Occipital lobe (tissue), 1 donor: ENCODE measurements at regions not wholly inside any gene's neighbourhood (a gene's known extent, or its start where the extent isn't known, plus 50 kb on each side); places are given as distances from the start of the nearest gene placed in this dataset.
"Not testable (repeated sequence)": the region's sequence is repeated elsewhere in the genome, so short reads cannot be mapped to it uniquely, and the experiment has no call there.

Experiments
- DNase-seq: peaks from one replicate; lab custom pipeline; 2025; lab: John Stamatoyannopoulos, UW

DNA sequence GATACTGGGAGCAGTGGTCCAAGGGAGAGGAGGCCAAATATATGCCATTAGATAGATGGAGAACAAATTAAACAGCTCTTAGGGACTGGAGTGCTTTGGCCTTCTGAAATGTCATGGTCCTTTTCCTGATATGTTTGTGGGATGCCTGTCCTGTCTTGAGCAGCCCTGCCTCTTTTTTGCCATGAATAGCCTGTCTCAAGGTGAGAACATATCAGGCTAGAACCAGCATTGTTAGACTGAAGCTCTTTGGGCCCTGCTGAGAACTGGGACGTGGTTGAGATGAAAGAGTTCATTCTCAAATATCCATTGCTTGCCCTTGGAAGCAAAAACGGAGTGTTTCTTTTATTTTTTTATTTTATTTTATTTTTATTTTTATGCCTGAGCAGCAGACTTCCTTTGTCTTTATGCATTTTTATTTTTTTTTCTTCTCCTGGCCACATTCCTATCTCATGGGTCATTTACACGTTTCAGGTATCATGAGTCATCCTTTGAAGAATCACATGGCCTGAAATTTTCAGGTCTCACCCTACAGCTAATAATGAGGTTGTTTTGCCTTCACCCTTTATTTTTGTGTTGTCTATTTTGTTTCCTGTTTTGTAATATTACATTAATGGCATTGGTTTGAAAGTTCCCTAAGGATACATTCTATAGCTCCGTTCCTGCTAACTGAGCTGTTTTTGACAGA, 371.4 kb downstream of the PSAT1 start:
- no peak for DNase-seq

DNA sequence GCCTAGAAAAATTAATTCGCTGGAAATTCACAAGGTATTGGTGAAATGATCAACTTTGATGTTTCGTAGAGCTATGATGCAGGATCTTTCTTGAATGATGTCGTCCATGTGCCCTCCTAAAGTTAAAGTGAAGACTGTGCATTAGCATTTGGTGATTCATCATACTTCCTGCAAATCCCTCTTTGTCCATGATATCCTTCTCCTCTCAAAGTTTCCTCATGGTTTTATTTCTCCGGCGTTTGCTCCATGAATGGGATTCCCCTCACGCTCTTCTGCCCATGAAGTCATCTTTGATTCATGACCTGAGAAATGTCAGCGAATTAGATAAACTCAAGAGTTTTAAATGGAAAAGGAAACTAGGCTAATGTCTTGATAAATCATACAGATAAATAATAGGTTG, 372.7 kb downstream of the PSAT1 start:
- no peak for DNase-seq

DNA sequence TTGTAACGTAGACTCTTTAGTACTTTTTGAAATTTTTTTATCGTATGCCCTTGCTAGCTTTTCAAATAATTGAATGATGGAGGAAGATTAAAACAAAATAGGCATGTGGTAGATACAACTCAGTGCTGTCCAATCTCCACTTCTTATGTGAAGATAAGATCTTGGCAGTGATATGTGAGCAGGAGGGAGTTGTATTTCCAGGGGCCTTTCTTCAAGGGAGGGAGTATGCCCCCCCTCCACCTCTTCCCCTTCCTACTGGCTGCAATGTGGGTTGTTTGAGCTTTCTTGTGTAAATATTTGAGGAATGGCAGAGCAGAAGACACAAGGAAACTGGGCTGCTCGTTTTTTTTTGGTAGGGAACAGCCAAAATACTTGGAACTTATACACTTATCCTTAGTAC, 374.9 kb downstream of the PSAT1 start:
- no peak for DNase-seq

DNA sequence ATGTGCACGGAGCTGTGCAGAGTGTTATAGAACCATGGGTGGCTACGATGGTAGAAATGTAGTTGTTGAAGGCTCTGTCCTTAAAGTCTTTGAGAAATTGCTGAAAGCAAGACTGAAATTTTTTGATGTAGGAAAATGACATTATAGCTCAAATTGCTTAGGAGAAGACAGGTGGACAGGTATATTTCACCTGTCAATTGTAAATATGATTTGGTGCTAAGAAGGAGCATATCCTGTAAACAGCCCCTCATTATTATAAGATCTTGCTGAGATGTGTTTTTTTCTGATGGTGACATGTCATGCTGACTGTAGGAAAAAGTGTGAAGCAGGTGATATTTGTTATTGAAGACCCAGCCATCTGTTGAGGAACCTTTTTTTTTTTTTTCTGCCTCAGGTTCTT, 377.9 kb downstream of the PSAT1 start:
- no peak for DNase-seq

DNA sequence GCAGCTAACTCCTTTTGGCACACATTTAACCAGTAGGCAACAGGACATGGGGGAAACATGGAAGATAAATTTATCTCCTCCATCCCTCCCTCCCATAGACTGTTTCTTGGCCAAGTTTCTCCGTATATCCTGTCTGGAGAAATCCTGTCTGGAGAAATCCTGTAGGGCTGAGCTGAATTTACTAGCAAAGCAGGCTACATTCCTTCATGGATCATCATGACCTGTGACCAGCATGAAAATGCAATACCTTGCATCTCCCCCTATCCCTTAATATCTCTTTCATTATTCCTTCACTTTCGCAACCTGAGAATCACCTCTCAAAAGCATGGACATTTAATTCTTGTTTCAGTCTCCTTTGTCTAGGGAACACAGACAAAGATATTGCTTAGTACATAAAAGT, 379.1 kb downstream of the PSAT1 start:
- no peak for DNase-seq

DNA sequence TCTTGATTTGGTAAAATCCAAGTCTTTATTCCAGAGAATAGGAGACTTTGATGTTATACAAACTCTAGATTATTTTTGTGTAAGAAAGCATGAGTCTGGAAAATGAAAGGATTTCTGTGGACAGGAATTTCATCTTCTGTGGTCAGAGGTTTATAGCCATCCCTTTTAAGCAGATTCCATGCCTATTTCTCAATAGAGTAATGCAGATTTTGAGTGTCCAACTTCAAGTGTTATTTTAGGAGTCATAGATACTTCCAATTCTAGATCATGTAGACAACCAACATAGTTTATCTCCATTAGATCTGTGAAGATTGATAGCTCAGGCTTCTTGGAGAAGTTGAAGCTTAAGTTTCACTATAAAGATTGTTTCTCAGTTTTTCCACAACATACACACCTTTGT, 379.7 kb downstream of the PSAT1 start:
- no peak for DNase-seq

DNA sequence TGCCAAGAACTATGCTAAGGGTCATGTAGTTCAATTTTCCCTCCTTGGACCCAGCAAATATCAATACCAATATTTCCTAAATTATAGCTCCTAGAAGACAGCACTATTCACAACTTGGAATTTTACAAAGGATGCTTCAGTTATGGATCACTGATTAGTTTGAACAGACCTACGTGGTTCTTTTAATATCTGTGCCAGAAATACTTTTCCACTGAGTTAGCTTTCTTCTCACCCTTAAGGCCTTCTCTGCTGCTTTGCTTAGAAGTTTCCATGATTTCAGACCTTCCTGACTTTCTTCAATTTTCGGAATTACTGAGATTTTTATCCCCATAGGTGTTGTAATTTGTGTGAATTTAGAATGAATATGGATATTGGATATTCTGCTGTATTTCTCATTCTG, 380.4 kb downstream of the PSAT1 start:
- no peak for DNase-seq

DNA sequence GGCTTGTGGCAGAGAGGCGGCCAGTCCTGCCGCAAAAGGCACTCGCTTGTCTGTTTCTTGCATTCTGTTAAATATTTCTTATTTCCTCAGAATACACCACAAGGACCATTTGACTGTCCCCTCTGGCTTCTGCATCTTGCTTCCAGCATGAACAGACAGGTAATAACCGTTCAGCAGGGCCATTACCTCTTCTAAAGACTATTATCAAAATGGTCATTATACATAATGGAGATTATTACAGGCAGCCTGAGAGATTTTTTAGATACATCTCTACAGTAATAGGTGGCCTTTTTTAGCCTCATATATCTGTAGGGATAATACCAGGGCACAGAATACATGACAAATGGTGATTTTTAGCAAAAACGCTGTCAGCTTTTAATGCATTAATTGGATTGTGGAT, 382.0 kb downstream of the PSAT1 start:
- DNase-seq = no peak

DNA sequence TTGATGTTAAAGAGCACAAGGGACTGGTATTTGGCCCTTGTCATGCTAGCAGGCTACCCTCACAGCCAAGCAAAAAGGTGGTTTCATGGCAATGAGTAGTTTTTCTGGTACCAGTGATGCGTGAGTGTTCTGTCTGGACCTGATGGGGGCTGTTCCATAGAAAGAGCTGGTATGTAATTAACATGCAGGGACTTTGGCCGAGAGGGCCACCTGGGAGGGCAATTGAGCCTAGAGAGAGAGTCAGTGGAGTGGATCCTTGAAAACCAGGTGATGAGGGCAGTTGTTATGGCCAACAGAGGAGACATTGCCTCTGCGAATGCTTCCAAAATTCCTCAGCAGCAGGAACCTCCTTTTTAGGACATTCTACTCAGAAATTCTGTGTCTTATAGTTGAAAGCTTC, 383.3 kb downstream of the PSAT1 start:
- DNase-seq = no peak

DNA sequence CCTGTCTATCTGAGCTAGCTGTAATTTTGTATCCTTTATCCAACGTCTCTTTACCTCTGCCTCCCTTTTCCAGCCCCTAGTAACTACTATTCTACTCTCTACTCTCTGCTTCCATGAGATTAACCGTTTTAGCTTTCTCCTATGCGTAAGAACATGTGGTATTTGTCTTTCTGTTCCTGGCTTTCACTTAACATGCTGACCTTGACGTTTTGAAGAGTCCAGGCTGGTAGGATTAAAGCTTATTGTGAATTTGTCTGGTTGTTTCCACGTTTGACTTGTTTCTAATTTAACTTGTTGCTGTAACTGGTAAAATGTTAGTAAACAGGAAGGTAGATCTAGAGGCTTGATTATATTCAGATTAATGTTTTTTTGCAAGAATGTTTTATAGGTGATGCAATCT, 385.3 kb downstream of the PSAT1 start:
- DNase-seq = no peak

DNA sequence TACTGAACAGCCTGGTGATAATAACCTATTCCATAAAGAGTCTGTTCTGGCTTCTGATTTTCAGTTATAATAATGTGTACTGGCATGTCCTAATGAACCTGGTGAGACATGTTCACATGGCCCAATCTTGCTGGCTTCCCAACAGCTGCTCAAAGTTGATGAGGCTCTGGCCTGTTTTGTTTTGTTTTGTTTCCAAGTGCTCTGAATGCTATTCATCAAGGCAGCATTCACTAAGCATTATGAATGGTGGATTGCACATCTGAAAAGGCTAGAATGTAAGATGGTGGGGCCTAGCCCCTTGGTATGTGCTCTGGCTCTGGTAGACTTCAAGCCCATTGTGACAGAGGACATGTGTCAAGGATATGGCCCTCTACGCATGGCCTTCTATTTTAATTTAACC, 388.5 kb downstream of the PSAT1 start:
- DNase-seq = no peak

DNA sequence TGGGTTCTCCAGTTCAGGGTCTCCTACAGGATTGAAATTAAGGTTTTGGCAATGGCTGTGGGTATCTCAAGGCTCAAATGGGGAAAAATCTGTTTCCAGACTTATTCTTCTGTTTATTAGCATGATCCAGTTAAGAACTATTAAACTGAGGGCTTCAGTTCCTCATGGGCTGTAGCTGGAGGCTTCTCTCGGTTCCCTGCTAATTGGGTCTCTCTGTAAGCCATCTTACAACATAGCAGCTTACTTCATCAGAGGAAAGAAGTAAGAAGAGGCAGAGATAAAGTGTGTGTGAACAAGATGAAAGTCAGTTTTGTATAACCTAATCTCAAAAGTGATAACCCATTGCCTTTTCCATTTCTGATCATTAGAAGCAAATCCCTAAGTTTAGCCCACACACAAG, 391.9 kb downstream of the PSAT1 start:
- DNase-seq = no peak

DNA sequence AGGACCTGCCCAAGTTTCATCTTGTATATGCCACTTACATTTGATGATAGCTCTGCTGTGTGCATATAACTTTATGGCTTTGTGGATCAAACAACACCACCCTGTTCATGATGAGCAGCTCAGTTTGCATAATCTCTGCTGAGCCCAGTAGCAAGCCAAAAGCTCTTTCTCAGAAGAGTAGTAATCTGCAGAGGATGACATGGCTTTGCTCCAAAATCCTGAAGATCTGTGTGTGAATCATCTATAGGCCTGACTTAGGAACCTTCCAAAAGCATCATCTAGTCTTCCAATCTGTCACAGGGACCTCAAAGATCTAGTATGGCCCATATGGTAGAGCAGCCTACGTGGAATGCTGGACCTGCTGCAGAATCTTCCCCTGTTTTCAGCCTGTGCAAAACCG, 394.6 kb downstream of the PSAT1 start:
- DNase-seq = no peak

DNA sequence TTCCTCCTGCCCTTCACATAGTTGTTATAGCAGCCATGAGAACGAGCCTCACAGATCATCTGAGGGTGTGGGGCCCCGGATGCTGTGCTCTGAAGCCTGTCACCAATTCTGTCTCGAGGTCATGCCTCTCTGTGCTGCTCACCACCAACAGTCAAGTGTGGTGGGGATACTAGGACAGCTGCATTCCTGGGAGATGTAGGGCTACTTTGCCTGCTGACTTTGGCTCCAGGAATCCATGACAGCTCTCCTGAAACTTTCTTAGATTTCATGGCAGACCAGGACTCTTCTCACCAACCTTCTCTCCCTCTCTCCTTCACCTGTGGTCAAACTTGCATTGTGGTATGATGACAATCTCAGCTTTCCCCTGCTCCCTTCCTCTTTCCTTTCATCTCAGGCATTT, 395.9 kb downstream of the PSAT1 start:
- no peak for DNase-seq

DNA sequence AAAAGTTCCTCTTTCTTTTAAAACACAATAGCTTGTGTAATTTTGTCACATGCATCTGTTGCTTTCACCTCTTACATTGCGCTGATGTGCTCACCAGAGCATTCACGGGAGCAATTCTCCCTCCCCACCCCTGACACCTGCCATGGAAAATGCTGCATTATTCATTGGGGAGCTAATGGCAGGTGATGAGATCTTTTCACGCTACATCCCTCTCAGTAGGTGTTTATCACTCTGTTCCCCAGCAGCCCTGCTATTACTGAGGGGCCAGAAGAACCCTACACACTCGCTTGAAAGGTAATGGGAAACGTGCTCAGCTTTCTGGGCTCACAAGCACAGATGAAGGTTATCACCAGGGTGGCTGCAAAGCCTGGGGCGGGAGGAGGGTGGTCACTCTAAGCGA, 398.0 kb downstream of the PSAT1 start:
- DNase-seq = no peak

DNA sequence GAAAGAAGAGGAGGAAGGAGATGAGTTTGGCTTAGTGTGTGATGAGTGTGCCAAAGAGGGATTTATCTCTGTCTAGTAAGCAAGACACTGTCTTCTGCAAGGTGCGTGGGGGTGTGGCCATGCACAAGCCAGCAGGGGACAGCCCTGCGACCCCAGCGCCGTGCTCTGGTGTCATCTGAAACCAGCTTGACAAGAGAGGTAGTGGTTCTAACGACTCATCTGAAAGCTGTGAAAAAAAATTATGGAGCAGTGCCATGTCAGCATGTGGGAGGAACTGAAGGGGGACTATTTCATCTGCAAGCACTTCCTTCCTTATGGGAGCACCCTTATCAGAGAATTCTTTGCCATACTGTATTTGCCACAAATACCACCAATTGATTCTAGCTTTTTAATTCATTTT, 398.6 kb downstream of the PSAT1 start:
- DNase-seq = no peak

DNA sequence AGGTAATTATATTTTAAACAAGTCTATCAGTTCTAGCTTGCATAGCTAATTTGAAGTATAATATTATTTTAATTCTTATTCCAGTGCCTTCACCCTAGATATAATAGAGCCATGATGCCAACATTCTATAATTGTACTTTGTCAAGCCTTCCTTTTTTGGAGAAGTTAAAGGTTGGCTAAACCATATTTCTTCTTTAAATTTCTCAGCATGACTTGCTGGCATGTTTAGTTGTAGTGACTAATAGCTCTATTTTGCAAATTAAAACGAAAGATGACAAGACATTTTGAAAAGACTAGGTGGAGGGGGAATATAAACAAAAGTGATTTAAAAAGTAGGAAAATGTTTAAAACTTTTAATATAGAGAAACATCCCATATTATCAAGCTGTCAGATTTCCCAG, 400.7 kb downstream of the PSAT1 start:
- no peak for DNase-seq

DNA sequence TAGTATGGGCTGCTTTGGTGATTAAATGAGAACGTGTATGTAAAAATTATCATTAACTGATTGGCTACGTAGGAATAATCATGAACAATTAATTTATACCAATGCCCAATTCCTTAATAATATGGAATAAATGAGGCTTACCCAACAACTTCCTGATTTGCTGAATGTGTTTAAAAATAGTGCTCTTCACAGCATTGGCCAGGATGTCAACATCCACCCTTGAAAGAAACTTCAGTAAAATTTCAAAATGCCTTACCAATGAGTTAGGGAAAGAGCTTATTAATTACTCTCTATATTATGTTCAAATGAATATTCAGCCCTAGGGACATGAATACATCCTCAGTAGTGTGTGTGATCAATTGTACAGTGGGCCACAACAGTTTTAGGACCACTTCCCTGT, 401.4 kb downstream of the PSAT1 start:
- DNase-seq = no peak

DNA sequence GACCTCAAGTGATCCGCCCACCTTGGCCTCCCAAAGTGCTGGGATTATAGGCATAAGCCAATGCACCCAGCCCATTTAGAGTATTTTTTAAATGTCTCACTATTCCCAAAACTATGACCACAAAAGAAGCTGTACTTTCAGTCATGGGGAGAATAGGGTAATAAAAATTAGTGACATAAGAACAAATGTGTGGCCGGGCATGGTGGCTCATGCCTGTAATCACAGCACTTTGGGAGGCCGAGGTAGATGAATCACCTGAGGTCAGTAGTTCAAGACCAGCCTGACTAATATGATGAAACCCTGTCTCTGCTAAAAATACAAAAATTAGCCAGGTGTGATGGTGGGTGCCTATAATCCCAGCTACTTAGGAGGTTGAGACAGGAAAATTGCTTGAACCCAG, 402.3 kb downstream of the PSAT1 start:
- DNase-seq = not testable (repeated sequence)

DNA sequence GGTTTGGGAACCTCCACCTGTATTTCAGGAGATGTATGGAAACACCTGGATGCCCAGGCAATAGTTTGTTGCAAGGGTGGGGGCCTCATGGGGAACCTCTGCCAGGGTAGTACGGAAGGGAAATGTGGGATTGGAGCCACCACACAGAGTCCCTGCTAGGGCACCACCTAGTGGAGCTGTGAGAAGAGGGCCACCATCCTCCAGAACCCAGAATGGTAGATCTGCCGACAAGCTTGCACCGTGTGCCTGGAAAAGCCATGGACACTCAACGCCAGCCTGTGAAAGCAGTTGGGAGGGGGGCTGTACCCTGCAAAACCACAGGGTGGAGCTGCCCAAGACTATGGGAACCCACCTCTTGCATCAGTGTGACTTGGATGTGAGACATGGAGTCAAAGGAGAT, 407.2 kb downstream of the PSAT1 start:
- not testable (repeated sequence) for DNase-seq

DNA sequence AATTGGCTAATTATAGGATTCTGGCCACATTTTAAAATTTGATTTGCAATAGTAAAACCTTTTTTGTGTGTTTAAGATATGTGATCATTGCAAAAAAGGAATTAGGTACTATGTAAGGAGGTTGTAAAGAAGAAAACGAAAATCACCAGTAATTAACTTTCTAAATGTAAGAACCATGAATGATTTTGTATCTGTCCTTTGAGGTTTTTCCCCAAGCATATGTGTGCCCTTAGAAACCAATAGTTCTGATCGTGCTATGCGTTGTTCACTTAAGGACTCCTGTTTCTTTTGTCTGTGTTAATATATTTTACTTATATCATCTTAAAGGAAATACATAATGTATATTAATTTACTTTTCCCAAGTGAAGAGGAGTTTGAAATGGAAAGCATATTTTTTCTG, 410.2 kb downstream of the PSAT1 start:
- no peak for DNase-seq

DNA sequence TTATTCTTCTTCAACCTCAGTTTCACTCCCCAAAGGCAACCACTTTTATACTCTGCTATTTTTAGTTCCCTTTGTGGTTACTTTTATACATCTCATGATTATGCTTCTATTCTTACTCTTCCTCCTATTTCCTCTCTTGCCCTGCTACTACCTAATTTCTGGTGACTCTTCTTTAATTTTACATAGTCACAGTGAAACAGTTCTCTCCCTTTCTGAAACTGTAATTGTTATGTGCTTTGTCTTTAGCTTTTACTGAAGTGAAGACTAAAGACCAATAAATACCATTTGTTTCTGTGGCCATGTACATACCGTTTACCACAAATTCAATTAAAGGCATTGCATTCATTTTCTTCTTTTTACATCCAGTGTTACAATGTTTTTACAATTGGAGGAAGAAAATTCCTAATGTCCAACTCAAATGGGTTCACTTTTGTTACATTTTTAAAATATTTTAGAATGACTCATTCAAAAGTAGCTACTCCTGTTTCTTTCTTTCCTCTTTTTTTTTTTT, 410.6 kb downstream of the PSAT1 start:
- no peak for DNase-seq

DNA sequence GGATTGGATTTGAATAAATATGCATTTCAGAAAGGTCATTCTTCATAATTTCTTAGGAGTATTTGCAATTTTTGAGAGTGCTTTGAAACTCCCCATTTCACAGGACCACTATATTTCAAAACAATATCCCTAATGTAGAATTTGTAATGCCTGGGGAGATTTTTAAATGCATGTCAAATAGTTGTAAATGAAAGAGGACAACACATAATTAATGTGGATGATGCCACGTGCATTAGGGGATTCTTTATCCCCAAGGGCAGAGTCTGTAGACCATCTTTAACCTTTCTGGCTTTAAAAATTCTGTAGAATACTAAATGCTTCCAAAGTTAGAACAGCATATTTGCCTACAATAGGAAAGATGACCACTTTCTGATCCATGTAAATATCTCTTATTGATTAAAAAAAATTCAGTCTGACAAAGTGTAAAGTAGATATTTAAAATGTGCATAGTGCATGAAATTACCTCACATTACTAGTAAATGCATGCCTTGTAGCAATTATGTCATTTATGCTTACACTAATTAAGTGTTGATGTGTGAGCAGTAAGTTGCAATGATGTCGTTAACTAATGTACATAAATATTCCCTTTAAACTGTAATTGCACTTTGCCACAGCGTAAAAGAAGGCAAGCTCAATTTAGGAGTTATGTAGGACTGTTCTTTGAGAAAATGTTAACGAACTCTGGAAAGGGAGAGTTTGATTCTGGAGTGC, 416.1 kb downstream of the PSAT1 start:
- no peak for DNase-seq
